GM13977 (cell line): ENCODE measurements at regions not wholly inside any gene's neighbourhood (a gene's known extent, or its start where the extent isn't known, plus 50 kb on each side); places are given as distances from the start of the nearest gene placed in this dataset.

Source experiments
- DNase-seq: peaks from one replicate; pipeline ENCODE4 v3.0.0; 2012; ENCODE audit warnings: low spot score
- in situ Hi-C: fragments of 300-500 bp; cut with MboI; formaldehyde crosslinking; loops from one replicate; pipeline ENCODE4 v1.12.0; 2022; ENCODE audit warnings: low sequenced_read_pairs, low pct_unique_long_range_greater_than_20kb, mixed read lengths, inconsistent platforms; ENCODE audit not compliant: unreplicated experiment
- TF ChIP-seq, protein P1 (sequence below): IDR thresholded peaks from 2 replicates; pipeline ENCODE4 v1.5.1; 2012; ENCODE audit warnings: mild to moderate bottlenecking, control low read depth; ENCODE audit not compliant: insufficient read depth; ENCODE audit errors: extremely low read depth, missing control alignments

- in situ Hi-C loops = no loop called here
Measured at GRCh38 chr2:239578381-239578780, 177.6 kb upstream of the HDAC4 start.

GRCh38 chr2:239577935-239578334 lies 177.1 kb upstream of the HDAC4 start:
- no peak for DNase-seq
- TF ChIP-seq, protein P1, sequence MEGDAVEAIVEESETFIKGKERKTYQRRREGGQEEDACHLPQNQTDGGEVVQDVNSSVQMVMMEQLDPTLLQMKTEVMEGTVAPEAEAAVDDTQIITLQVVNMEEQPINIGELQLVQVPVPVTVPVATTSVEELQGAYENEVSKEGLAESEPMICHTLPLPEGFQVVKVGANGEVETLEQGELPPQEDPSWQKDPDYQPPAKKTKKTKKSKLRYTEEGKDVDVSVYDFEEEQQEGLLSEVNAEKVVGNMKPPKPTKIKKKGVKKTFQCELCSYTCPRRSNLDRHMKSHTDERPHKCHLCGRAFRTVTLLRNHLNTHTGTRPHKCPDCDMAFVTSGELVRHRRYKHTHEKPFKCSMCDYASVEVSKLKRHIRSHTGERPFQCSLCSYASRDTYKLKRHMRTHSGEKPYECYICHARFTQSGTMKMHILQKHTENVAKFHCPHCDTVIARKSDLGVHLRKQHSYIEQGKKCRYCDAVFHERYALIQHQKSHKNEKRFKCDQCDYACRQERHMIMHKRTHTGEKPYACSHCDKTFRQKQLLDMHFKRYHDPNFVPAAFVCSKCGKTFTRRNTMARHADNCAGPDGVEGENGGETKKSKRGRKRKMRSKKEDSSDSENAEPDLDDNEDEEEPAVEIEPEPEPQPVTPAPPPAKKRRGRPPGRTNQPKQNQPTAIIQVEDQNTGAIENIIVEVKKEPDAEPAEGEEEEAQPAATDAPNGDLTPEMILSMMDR = no peak
- in situ Hi-C loops = no loop called here

More at GRCh38 chr2:239578381-239578780, 177.6 kb upstream of the HDAC4 start:
- no peak for DNase-seq
- TF ChIP-seq, protein P1 = no peak

DNA sequence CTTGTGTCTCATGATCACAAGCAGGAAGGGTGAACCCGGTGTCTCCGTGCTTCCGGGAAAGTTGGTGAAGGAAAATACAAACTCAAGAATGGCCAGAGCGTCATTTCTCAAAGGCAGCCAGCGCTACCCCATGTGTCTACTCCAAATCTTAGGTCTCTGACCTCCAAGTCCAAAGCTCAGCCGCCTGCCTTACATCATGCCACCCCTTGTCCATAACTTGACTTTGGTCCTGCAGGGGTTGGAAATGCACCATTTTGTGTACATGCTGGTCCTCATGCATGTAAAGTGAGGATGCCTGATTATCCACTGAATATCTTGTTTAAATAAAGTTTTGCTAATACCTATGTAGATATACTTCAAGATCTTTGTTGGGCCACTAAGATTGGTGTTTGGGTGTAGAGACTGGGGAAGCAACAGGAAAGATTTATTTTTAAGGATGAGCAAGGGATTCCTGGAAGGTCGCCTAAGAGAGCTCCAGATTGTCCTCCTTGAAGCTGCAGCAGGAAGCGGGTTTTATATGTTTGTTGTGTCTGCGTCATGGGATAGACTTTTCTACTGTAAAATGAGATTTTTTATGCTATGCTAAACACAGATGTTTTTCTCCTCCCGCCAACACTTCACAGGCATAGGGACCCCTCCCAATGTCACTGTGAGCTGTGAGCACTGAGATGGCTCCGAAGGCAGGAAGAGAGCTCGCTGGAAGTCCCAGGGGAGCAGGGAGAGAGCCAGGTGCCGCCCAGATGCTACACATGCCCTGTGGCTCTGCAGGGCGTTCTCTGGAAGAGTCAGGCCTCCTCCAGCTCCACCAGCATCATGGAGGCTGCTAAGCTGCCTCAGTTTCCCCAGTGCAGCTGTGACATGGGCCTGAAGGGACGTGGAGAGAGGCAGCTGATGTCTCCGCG lies 176.2 kb upstream of the HDAC4 start:
- TF ChIP-seq, protein P1 = no peak
- no peak for DNase-seq
- in situ Hi-C loops = no loop called here

DNA sequence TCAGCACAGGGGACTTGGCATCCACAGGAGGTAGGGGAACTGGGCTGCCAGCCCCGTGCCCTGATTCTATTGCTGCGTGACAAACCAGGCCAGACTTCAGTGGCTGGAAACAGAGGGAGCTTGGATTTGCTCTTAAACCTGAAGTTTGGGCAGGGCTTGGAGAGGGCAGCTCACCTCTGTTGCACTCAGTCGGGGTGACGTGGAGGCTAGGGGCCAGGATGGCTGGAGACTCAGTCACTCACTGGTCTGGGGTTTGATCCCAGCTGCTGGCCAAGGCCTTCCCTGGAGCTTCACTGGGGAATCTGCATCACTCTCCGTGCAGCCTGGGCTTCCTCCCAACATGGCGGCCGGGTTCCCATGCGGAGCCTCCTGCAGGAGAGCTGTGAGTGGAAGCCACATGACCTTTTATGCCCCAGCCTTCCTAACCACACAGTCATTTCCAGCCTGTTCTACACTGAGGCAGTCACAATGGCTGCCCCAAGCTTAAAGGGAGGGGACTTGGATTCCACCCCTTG lies 175.2 kb upstream of the HDAC4 start:
- in situ Hi-C loops = no loop called here
- TF ChIP-seq, protein P1 = no peak
- no peak for DNase-seq

GRCh38 chr2:239574434-239575156 lies 173.8 kb upstream of the HDAC4 start:
- TF ChIP-seq, protein P1 = no peak
- in situ Hi-C loops = no loop called here
- no peak for DNase-seq

DNA sequence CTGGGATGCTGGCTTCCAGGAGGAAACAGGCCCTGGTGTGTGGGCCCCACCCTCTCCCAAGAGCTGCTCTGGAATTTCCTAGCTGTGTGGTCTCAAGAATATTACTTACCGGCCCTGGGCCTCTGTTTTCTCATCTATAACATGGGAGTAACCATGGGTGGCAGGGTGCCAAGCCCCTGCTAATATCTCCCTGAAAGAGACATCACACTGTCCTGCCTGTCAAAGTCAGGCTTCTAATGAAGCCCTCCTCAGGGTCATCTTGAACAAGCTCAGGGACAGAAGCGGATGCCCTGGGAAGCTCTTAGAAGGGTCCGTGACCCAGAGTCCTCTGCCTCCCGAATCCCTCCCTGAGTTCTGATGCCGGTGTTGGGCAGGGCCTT lies 173.2 kb upstream of the HDAC4 start:
- in situ Hi-C loops = no loop called here
- no peak for DNase-seq
- TF ChIP-seq, protein P1 = no peak
